ENCODE measurements at regions not wholly inside any gene's neighbourhood (a gene's known extent, or its start where the extent isn't known, plus 50 kb on each side); places are given as distances from the start of the nearest gene placed in this dataset.
"Not testable (repeated sequence)": the region's sequence is repeated elsewhere in the genome, so short reads cannot be mapped to it uniquely, and the experiment has no call there.

DNA sequence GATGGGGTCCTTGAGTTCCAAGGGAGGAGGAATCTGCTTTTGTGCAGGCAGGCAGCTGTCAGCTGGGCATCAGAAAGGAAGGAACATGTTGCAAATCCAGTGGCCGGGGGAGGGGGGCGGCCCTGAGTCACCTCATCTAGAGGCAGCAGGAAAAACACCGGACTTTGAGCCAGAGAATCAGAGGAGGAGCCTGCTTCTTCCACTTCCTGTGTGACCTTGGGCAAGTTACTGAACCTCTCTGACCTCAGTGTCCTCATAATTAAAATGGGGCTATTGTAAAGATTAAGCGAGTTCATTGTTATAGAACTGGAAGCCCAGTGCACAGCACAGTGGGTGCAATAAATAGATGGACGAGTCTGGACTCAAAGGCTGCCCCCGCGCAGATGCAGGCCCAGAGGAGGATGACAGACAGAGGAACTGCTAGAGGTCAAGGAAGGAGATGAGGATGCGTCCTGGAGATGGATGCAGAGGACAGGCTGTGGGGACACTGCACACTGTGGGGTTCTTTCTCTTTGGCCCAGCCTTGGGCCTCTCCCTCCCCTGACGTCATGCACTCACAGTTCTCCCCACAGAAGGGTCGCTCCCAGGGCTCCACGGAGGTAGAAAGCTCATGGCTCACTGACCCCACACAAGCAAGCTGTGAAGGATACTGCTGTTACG, 714.3 kb downstream of the MATN1 start:
- no peak for DNase-seq

DNA sequence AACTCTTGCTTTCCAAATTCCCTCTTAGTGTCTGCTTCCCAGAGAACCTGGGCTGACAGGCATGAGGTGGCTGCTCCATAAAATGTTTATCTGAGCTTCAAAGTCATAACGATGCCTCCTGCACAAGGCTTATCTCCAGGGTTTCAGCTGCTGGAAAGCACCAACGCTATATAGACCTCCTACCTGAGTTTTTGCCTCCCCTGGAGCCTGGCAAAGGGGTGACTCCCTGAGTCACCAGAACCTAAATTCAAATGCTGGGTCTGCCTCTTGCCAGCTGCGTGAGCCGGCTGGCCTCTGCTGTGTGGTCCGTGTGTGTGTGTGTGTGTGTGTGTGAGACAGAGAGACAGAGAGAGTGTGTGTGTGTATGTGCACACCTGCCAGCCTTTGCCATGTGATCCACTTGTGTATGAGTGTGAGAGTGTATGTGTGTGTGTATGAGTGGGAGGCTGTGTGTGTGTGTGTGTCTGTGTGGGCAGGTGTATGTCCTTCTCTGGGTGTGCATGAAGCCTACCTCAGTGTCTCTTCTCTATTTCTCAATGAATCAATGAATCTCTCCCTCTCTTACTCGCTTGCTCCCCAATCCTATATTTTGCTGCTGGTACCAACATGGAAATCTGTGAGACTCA, 714.9 kb downstream of the MATN1 start:
- DNase-seq, result no peak

DNA sequence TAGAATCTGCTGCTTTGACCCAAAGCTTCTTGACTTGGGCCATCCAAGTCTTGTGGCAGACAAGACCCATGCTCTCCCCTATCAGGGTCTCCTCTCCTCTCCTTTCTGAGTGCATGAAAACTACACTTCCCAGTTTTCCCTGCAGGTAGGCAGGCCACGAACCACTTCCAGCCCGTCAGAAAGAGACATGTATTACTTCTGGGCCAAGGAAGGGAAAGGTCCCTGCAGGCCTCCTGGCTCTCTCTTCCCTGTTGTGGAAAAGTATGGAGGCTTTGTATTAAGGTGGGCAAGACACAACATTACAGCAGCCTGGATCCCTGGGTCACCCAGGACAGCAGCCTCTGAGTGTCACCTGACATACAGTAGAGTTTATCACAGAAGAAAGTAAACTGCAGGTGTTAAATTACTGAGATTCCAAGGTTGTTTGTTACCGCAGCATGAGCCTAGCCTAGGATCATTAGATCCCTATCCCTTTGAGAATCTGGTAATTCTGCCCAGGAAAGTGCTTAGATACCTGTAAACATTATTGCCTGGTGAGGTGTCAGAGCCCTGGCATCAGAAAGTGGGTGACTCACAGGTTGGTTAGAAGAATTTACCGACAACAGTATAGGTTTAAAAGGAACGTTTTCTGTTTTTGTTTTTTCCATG, 717.3 kb downstream of the MATN1 start:
- no peak for DNase-seq

DNA sequence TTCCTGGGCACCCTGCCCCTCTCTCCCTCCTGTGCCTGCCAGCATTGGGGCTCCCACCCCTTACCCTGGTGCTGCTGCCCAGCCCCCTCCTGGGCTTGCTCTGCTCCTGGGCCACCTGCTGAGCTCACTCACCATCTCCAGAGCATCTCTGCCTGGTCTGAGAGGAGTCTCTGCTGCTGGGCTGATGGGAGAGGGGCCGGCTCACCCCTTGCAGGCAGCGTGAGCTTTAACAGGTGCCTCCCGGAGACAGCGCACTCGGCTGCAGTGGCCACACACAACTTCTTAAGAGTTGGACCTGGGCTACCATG, 721.7 kb downstream of the MATN1 start:
- DNase-seq, result no peak

DNA sequence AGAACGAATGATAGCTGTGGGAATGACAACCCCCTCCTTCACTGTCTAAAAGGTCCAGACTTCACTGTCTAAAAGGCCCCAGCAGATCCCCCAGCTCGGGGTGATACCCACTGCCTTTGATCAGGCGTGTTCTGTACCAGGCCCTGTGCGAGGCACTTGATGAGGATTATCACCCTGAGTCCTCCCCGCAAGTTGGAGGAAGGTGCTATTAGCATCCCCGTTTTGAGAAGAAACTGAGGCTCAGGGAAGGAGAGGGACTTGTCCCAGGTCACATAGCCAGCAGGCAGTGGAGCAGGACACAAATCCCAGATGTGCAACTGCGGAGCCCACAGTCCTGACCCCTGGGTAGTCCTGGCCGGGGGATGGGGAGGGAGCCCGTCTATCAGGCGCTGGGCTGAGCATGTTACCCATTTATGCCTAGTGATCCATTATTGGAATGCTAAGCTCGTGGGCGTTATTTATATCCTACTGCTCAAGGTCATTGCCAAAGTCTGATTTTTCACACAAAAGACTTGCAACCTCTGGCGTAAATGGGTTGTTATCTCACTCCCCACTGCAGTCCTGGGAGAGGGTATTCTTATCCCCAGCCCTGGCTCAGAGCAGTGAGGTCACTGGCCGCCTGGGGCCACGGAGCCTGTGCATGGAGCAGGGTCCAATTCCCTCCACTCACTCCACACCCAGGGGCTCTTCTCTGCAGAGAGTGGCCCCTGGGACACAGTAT, 722.2 kb downstream of the MATN1 start:
- no peak for DNase-seq

DNA sequence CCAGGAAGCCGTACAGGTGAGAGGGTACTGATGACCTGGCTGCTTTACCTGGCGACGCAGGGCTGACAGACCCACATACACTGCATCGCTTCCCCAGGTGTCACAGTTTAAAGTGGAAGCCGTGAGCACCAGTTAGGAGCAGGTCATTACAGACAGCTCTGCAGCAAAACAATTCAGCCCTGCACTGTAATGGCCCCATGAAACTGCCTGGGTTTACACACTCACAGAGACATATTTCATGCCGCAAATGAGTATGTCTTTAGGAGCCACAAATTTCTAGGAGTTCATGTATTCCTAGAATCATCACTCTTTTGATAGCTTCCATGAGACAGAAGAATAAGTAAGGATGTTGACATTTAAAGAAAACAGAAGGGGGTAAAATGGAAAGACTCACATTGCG, 723.1 kb downstream of the MATN1 start:
- no peak for DNase-seq

DNA sequence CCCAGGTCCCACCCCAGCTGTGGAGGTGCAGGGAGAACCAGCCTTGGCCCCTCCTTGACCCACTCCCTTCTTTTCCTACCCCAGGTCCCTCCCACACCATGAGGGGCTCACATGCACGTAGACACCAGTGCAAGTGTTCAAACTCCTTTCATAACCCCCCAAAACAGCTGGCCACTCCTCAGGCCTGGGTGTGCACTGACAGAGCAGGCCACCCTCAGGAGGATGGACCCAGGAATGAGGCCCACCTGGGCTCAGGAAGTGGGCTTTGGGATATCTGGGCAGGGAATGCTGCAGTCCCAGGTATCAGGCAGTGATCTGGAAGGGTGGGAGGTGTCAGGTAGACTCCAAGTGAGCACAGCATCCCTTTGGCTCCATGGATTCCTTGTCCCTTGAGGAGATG, 723.8 kb downstream of the MATN1 start:
- DNase-seq, result no peak

DNA sequence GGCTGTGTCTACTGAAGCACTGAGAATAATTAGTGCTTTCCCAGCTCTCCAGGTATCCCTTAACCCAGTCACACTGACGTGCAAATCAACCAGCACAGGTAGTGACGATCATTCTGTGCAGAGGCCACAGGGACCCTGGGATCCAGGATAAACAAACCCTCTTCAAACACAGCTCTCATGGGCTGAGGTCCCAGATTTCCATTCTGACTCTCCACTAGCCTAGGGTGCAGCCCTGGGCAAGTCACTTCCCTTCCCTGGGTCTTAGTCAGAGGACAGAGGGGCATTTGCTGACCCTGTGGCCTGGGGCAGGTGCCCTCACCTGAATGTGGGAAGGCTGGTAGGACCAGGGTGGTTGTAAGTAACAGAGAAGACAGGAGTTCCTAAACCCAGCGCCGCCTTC, 724.7 kb downstream of the MATN1 start:
- DNase-seq, result no peak

DNA sequence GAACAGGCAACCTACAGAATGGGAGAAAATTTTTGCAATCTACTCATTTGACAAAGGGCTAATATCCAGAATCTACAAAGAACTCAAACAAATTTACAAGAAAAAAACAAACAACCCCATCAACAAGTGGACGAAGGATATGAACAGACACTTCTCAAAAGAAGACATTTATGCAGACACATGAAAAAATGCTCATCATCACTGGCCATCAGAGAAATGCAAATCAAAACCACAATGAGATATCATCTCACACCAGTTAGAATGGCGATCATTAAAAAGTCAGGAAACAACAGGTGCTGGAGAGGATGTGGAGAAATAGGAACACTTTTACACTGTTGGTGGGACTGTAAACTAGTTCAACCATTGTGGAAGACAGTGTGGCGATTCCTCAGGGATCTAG, 725.6 kb downstream of the MATN1 start:
- DNase-seq, result not testable (repeated sequence)

DNA sequence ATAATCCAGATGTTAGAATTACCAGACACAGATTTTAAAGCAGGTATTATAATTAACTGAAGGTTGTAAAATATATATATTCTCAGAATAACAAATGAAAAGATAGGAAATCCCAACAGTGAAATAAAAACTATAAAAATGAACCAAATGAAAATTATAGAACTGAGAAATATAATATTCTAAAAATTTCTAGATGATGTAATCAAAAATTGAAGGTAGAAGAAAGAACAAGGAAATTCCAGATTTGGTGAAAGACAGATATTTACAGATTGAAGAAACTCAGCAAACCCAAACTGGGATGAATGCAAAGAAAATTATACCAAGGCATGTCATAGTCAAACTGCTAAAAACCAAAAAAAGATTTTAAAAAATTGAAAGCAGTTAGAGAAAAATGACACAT, 729.4 kb downstream of the MATN1 start:
- DNase-seq, result no peak

DNA sequence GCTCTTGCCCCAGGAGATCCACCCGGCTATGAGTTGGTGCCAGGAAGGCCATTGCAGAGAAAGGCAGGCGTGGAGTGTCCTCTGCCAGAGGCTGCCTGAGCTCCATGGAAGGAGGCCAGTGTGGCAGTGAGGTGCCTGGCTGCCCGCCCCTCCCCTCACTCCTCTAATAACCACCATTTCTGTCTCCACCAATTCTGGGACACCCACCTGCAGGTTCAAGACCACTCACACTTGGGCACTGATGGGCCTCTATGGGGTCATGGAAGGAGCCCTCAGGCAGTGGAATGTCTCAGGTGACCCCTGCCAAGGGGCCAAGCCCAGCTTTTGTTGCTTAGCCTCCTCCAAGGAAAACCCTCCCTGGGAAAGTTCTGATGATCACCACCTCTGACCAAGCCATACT, 731.6 kb downstream of the MATN1 start:
- DNase-seq, result no peak

DNA sequence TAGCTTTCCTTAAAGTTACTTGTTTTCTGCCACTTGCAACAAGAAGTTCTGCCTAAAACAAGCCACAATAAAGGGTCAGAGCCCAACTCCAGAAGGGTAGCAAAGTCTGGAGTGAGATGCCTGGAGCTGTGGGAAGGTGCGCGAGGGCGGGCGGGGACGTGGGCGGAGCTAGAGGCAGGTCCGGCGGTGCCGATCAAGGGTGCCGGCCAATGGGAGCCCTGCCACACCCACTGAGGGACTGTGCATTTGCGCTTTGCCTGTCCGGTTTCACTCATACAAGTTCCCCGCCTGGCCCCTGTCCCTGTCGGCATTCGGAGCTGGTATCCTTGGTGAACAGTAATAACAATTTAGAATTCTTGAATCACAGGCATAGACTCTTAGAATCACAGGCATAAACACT, 732.4 kb downstream of the MATN1 start:
- no peak for DNase-seq

DNA sequence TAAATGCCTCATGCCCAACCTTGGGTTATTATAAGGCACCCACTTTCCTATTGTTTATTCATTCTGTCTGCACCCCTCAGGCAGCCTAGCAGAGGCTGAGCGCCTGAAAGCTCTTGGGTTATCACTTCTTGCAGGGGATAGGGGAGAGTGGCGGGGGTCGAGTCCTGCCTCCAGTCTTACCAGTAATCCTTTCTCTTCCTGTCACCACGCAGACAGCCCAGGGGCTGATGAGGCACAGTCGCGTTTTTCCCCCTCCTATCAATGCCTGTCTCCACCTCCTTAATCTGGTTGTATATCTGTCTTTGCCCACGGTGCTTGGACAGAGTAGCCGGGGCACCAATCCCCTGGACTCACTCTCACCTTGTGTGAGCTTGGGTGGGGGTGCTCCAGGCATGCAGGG, 733.1 kb downstream of the MATN1 start:
- no peak for DNase-seq

DNA sequence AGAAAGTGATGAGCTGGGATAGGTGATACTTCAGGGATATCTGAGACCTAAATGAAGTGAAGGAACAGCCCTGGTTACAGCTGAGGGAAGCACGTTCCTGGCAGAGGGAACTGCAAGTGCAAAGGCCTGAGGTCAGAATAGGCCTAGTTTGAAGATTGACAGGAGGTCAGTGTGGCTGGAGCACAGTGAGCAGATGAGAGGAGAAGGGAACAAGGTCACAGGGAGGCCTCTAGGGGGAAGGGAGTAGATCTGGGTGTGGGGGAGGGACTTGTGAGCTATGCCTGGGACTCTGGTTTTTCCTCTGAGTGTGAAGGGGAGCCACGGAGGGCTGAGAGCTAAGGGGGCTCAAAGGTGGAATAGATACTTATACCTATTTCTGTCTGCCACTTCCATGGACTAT, 736.4 kb downstream of the MATN1 start:
- no peak for DNase-seq

DNA sequence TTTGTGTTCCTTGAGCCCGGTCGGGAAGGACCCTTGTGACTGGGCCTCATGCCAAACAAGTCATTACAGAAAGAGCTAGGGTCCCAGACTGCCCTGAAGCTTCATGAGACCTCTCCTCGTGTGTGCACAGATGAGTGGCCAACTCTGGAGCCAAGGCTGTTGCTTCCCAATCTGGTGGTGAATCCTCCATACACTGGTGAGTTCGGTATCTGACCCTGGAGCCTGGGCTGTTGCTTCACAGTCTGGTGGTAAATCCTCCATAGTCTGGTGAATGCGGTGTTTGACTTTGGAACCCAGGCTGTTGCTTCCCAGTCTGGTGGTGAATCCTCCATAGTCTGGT, 737.8 kb downstream of the MATN1 start:
- DNase-seq, result no peak

DNA sequence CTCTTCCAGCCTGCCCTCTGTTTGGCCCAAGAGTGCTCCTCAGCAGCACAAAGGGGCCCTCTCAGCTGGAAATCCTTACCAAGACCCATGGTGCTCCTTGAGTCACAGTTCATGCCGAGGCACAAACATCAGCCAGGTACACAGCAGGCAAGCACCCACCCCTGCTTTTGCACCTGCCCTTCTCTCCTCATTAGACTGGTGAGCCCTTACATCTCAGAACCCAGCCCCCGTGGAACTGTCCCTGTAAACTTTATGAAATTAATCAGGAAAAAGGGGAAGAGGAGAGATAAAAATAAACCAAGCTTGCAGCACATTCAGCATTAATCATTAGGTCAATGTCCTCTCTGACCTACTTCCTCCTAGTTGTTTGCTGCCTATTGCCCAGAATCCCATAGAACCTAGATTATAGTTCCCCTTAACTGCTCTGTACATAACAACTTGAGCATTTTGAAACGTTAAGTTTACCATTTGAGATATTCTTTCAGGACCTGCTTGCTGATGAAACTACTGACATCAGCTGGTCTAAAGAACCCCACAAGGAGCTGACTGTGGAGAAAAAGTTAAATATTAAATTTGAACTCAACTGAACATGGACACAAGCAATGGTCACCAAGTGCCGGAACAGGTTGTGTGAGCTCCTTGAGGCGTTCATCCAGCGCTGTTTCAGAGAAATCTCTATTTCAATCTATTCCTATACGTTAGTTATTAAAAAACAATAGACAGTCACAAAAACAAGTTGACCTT, 738.4 kb downstream of the MATN1 start:
- no peak for DNase-seq

DNA sequence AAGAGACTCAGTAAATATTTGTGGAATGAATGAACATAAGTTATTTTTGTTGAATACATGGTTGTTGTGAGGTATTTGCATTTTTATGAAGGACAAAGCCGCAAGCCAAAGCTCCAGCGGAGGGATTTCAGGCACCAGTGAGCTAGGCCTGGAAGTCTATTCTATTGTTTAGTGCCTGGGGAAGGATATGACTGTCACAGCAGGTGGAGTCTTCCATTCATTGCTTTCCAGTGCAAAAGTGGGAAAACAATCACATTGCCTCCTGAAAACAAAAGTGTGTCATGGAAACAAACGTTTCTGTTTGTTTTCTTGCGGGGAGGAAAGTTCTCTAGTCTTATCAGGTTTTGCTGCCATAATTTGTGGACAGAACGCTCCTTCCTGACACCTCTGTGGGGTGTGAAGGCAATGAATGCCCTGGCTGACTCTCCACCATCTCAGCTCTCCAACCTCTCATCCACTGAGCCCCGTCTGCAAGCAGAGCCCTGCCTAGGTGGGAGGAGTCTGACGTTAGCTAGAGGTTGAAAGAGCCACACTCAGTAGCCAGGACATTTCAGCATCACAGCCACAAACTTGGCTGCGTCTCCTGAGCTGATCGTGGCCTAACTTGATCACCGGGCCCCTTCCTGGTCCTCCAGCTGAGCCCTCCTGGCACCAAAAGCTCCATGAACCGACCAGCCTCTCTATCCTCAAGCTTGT, 739.1 kb downstream of the MATN1 start:
- no peak for DNase-seq

DNA sequence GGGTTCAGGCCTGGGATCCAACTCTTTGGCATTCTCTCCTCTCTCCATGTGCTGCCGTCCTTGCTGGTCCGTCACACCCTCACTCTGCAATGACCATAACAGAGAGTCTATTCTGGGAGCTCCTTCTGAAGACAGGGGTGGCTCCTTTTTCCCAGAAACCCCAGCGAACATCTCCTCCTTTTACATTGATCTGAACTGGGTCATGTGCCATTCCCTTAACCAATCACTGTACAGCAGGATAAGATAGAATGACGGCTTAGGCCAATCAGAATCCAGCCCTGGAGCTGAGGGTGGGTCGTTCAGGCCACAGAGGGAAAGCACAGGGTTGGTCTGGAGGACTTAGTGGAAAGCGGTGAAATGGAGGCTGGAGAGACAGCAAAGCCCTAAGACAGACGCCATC, 740.1 kb downstream of the MATN1 start:
- DNase-seq, result no peak

DNA sequence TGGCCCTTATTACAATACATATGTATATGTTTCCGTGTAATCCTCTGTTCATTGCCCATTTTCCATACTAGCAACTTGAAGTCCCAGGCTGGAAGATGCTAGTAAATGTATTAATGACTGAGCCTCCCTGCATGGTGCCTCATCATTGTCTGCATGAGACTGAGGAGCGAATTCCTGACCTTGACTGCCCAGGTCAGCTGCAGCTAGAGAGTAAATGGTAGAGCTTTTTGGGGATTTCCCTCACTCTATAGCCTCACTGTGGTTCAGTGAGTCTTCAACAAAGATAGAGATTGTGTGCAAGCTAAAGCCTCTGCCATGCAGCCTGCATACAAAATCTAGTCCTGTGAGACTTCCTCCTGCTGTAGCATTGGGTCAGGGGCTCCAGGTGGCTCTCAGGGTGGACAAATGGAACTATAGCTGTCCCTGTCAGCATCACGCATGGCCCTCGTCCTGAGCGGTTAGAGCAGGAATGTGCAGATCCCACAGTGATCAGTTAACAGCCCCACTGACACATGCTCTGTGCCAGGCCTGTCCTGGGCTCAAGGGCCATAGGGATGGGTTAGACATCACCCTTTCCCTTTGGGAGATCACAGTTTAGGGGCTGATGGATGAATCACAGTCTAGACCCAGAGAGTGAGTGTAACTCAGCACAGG, 741.7 kb downstream of the MATN1 start:
- no peak for DNase-seq

DNA sequence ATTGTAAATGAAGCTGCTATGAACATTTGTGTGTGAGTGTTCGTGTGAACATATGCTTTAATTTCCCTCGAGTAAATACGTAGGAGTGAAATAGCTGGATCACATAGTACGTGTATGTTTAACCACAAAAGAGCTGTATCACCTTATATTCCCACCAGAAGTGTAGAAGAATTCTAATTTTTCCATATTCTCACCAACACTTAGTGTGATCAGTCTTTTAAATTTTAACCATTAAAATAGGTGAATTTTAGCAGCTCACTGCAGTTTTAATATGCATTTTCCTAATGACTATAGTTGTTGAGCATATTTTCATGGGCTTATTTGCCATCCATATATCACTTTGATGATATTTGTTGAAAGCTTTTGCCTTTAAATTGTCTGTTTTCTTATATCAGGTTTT, 741.2 kb downstream of the PTPRU start:
- no peak for DNase-seq

DNA sequence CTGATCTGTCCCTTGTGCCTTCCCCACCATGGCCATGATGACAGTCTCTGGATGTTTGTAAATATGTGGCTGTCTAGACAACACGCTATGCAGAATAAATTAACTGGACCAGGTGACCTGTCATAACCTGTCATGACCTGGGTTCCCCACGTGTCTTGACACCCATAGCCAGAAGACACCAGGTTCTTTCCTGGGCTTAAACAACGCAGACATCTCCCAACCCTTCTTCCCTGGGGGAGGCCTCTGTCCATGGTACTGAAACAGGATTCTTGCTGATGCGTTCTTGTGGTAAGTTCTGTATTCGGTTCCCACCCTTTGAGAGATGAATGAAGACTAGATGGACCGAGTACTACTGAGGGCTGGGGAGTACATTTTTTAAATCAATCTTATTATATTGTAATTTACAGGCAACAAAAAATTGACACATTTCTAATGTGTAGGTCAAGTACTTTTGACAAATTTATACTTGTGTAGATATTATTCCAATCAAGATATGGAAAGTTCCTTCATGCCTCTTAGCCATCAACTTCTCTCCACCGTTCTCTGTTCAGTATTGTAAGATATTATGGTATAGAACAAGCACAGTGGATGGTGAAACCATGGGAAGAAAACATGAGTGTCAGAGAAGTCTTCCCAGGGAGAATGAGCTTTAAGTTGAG, 738.8 kb downstream of the PTPRU start:
- DNase-seq, result no peak

DNA sequence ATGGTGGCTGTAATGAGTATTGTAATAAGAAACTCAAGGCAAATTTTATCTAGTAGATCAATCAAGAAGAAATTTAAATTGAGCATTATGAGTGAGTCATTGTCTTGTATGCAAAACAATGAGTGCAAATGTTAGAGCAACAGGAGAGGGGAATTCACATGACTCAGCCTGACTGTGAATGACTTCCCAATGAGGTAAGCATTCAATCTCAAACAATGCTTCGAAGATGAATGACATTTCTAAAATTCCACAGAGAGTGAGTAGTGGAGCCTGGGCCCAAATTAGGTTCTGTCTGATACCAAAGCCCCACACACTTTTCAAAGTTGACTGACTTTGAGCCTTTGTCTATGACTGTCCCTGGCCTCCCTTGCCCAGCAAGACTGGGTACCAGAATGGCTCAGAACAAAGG, 738.0 kb downstream of the PTPRU start:
- DNase-seq, result no peak

Data from stimulated activated CD4-positive, alpha-beta T cell treated with anti-CD3 and anti-CD28 coated beads, Interleukin-4, amount 100 ng/mL, for 4 hours (primary cell).